Epithelial cell of proximal tubule (primary cell): ENCODE measurements at regions not wholly inside any gene's neighbourhood (a gene's known extent, or its start where the extent isn't known, plus 50 kb on each side); places are given as distances from the start of the nearest gene placed in this dataset.

Experiments used
- DNase-seq: peaks from one replicate; pipeline ENCODE4 v3.0.0-alpha.2; 2011; ENCODE audit warnings: low read depth
- H3K4me3 ChIP-seq: 2 replicates; pipeline ENCODE4 v1.5.1; 2011; ENCODE audit warnings: low read depth, mild to moderate bottlenecking, low read length
- TF ChIP-seq, protein P1 (sequence below): conservative IDR thresholded peaks from 2 replicates; pipeline ENCODE4 v1.5.1; 2012; ENCODE audit warnings: low read depth, mild to moderate bottlenecking, low read length

DNA sequence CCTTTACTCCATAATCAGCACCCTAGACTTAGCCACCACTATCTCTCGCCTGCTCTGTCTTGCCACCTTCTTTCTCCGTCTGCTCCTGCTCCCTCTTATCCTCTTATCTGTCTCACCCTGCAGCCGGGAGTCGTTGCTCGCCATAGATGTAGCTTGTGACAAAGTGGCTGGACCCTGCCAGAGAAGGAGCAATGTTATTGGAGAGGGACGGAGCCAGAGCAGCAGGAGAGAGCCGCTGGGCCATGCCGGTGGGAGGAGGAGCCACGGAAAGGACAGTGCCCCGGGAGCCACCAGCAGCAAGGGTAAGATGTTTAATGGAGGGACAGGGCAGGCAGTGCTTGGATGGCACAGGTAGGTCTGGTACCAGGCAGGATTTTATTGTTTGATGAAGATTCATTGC, 137.3 kb downstream of the SEC61B start:
- TF ChIP-seq, protein P1, sequence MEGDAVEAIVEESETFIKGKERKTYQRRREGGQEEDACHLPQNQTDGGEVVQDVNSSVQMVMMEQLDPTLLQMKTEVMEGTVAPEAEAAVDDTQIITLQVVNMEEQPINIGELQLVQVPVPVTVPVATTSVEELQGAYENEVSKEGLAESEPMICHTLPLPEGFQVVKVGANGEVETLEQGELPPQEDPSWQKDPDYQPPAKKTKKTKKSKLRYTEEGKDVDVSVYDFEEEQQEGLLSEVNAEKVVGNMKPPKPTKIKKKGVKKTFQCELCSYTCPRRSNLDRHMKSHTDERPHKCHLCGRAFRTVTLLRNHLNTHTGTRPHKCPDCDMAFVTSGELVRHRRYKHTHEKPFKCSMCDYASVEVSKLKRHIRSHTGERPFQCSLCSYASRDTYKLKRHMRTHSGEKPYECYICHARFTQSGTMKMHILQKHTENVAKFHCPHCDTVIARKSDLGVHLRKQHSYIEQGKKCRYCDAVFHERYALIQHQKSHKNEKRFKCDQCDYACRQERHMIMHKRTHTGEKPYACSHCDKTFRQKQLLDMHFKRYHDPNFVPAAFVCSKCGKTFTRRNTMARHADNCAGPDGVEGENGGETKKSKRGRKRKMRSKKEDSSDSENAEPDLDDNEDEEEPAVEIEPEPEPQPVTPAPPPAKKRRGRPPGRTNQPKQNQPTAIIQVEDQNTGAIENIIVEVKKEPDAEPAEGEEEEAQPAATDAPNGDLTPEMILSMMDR = no peak
- DNase-seq = no peak
- H3K4me3 ChIP-seq = no peak overlapping the region

DNA sequence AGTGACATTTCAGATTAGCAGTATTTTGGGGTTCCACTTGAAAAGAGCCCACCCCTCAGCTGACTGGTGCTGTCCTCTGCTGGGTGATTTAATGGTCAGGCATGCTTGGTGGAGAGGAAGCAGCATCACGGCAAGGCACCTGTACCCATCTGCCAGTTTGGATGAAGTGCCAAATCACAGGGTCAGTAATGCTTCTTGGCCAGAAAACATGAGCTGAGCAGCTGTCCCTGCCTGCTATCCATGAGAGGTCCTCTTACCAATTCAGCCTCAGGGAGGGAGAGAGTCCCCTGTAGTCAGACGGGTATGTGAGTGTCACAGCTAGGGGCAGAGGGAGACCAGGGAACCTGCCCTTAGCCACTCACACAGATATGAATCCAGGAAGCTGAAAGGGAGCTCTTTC, 137.9 kb downstream of the SEC61B start:
- TF ChIP-seq, protein P1 = no peak
- DNase-seq = no peak
- no peak overlapping the region for H3K4me3 ChIP-seq

DNA sequence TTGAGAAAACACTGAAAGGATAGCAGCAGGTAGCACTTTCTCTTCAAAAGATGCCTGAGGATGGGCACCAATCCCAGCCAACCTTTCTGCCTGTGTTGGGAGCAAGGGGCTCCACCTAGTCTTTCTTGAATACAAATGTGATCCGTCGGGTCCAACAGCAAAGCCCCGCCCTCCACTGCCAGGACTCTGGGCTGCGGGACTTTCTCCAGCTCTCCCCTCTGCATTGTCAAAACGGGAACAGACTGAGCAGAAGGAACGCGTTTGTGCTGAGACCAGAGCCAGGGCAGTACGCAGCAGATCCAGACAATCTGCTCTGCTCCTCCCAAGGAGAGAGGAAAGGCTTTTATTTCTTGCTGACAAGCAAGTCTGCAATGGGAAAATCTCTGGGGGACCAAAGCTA, 139.7 kb downstream of the SEC61B start:
- TF ChIP-seq, protein P1 = no peak

DNA sequence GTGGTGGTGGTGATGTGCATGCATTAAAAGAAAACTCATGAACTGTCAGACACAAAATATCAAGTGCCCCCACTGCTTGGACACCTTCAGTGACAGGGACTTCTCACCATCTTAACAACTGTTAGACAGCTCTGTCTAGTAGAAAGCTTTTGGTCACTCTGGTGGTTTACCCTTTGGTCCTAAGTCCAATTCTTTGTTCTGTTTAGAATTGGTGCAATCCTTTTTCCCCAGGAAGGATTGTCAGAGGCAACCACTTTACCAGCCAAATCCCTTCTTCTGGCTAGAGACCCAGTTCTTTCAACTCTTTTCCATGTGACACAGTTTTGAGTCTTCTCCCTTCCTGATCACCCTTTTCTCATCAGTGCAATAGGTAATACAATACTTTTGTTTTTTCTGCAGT, 140.2 kb downstream of the SEC61B start:
- TF ChIP-seq, protein P1 = no peak
- no peak overlapping the region for H3K4me3 ChIP-seq
- DNase-seq = no peak

More for the DNA sequence above, 139.7 kb downstream of the SEC61B start:
- no peak for DNase-seq
- no peak overlapping the region for H3K4me3 ChIP-seq

DNA sequence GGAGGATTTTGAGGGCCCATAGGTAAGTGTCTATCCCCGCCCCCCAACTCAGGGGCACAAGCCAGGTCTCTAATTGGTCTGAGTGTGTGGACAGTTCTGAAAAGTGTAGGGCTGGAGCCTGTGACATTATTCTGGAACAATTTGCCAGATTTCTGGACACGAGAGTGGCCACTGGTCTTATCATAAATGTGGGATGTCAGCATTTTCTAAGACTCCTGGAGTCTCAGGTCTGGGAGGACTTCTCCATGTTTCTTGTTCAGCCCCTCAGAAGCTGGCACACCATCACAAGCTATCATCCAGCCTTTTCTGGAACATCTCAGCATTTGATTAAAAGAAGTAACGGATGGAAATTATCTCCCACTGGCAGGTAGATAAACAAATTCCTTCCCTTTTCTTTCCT, 141.4 kb downstream of the SEC61B start:
- TF ChIP-seq, protein P1 = no peak
- H3K4me3 ChIP-seq = no peak overlapping the region
- DNase-seq = no peak

DNA sequence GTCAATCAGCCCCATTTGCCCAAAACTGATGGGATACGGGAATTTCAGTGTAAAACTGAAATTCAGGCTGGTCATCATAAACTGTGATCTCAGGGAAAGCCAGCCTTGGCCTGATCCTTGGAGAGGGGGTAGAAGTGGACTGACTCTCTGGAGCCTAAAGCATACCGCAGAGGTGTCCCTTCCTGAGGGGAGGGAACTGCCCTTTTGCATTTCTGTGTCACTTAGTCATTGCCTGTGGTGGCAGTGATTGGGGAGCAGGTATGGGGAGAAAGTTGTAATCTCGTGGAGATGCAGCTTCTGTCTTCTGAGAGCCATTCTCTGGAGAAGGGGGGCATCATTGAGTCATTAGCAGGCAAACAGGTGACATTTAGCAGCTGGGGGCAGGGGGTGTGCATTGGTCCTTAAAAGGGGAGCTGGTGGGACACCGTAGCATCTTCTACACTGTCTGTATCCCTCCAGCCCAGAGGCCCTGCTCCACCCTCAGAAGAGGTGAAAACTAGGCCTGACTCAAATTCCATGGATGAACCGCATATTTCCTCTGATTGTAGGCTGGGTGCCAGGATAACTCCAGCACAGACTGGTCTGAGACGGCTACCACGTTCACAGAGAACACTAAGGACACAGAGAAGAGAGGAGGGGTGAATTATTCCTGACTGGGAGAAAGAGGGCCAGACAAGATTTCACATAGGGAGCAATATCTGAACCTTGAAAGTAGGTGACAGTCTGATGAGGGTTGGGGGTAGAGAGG, 143.3 kb downstream of the SEC61B start:
- H3K4me3 ChIP-seq = no peak overlapping the region

More for the DNA sequence above, 143.3 kb downstream of the SEC61B start:
- DNase-seq = no peak
- TF ChIP-seq, protein P1 = no peak
